ENCODE measurements at regions not wholly inside any gene's neighbourhood (a gene's known extent, or its start where the extent isn't known, plus 50 kb on each side); places are given as distances from the start of the nearest gene placed in this dataset.
A peak's percentile ranks its signal among the peaks of the same experiment; 100 is the strongest.

GRCh38 chr4:104063341-104063740, 343.6 kb upstream of the TACR3 start (continued):
- TF ChIP-seq EGR1 (IDR thresholded peaks at IDR 0.05; ENCODE audit: low read depth) = no peak
- TF ChIP-seq TCF7L2 (IDR thresholded peaks at IDR 0.05; ENCODE audit: borderline replicate concordance, extremely low read depth, insufficient read depth, insufficient read length) = no peak
- no peak for TF ChIP-seq FOSL1 (IDR thresholded peaks at IDR 0.05; ENCODE audit: low read depth)
- no peak for TF ChIP-seq ATF3 (IDR thresholded peaks at IDR 0.05)
- TF ChIP-seq ZBTB33 (IDR thresholded peaks at IDR 0.05; ENCODE audit: extremely low read depth, insufficient replicate concordance, low read length) = no peak

GRCh38 chr4:104044369-104044768, 324.6 kb upstream of the TACR3 start:
- no peaks in the 10 kb centered on the region for H4K20me1 ChIP-seq (ENCODE audit: insufficient read depth)
- no peak overlapping the region for H3K27ac ChIP-seq (ENCODE audit: low read depth, low read length)
- no peaks in the 10 kb centered on the region for H3K27me3 ChIP-seq (ENCODE audit: insufficient read depth, low read length)
- DNase-seq (ENCODE audit: low read depth, low spot score) (no peak), ATAC-seq (no peak)
- no peaks in the 10 kb centered on the region for H3K36me3 ChIP-seq (ENCODE audit: control insufficient read depth in 1 of 2, insufficient read depth in 2 of 2, low read length in 2 of 2)
- no peak overlapping the region for H3K4me2 ChIP-seq (ENCODE audit: low read length)
- H3K79me2 ChIP-seq (ENCODE audit: insufficient read depth, low read length) = no peaks in the 10 kb centered on the region
- TF ChIP-seq POLR2AphosphoS5 (IDR thresholded peaks at IDR 0.05; ENCODE audit: low read depth, low read length) (no peak), POLR2A (IDR thresholded peaks at IDR 0.05; ENCODE audit: borderline replicate concordance, extremely low read depth, insufficient read depth, insufficient read length) (no peak), EGR1 (IDR thresholded peaks at IDR 0.05; ENCODE audit: low read depth) (no peak), EZH2 (IDR thresholded peaks at IDR 0.05) (no peak), YY1 (IDR thresholded peaks at IDR 0.05; ENCODE audit: extremely low read depth, insufficient replicate concordance, low read depth, low read length) (no peak), CBX3 (IDR thresholded peaks at IDR 0.05; ENCODE audit: low read depth) (no peak), JUND (IDR thresholded peaks at IDR 0.05) (no peak), SIN3A (IDR thresholded peaks at IDR 0.05; ENCODE audit: low read depth) (no peak), CEBPB (IDR thresholded peaks at IDR 0.05; ENCODE audit: low read depth) (no peak), ELF1 (IDR thresholded peaks at IDR 0.05; ENCODE audit: borderline replicate concordance, low read depth) (no peak), SRF (IDR thresholded peaks at IDR 0.05; ENCODE audit: low read depth) (no peak), TCF7L2 (IDR thresholded peaks at IDR 0.05; ENCODE audit: borderline replicate concordance, extremely low read depth, insufficient read depth, insufficient read length) (no peak)
- no peaks in the 10 kb centered on the region for H3K9me3 ChIP-seq (ENCODE audit: control insufficient read depth in 1 of 2, insufficient read depth in 1 of 2, low read depth in 1 of 2, low read length in 2 of 2)
- intact Hi-C loops (cut with micrococcal nuclease) = no loop called here
- no peaks in the 10 kb centered on the region for H3K4me1 ChIP-seq (ENCODE audit: control insufficient read depth in 1 of 2, insufficient read depth in 2 of 2, low read length in 2 of 2)
- CTCF ChIA-PET = no interaction called here
- peak overlapping the region; percentile 41 for H2AFZ ChIP-seq (ENCODE audit: low read depth, low read length, poor library complexity, severe bottlenecking)
- POLR2A ChIA-PET = no interaction called here
- no peak overlapping the region for H3K9ac ChIP-seq (ENCODE audit: low read length)
- no peaks in the 10 kb centered on the region for H3K9me2 ChIP-seq (ENCODE audit: insufficient read depth)
- no peak overlapping the region for H3K4me3 ChIP-seq (replicated peaks in 1 of 2; ENCODE audit: low read depth in 1 of 2, low read length in 2 of 2)
- BruUV-seq (replicated peaks) = no TSS peak
- RAD21 ChIA-PET (ENCODE audit: low non-redundant PET in 1 of 2, low total read pairs in 2 of 2, uncharacterized antibody in 2 of 2, unreplicated experiment in 2 of 2) = no interaction called here
